ENCODE measurements at regions not wholly inside any gene's neighbourhood (a gene's known extent, or its start where the extent isn't known, plus 50 kb on each side); places are given as distances from the start of the nearest gene placed in this dataset.

- no peak overlapping the region for H3K9ac ChIP-seq (ENCODE audit: low read depth in 2 of 2, low read length in 2 of 2)
- DNase-seq: no peak
- no peak overlapping the region for H3K27ac ChIP-seq
- intact Hi-C loops (cut with DNase I): no loop called here
- no peak overlapping the region for H3K4me3 ChIP-seq
- H3K36me3 ChIP-seq: no peaks in the 10 kb centered on the region
- H3K4me1 ChIP-seq: no peaks in the 10 kb centered on the region
- H3K9me3 ChIP-seq: no peaks in the 10 kb centered on the region
- no peaks in the 10 kb centered on the region for H3K27me3 ChIP-seq
- TF ChIP-seq, protein P1, sequence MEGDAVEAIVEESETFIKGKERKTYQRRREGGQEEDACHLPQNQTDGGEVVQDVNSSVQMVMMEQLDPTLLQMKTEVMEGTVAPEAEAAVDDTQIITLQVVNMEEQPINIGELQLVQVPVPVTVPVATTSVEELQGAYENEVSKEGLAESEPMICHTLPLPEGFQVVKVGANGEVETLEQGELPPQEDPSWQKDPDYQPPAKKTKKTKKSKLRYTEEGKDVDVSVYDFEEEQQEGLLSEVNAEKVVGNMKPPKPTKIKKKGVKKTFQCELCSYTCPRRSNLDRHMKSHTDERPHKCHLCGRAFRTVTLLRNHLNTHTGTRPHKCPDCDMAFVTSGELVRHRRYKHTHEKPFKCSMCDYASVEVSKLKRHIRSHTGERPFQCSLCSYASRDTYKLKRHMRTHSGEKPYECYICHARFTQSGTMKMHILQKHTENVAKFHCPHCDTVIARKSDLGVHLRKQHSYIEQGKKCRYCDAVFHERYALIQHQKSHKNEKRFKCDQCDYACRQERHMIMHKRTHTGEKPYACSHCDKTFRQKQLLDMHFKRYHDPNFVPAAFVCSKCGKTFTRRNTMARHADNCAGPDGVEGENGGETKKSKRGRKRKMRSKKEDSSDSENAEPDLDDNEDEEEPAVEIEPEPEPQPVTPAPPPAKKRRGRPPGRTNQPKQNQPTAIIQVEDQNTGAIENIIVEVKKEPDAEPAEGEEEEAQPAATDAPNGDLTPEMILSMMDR (IDR thresholded peaks at IDR 0.05): no peak
Observed at GRCh38 chr12:90128526-90128925, 419.9 kb upstream of the ATP2B1 start.

GRCh38 chr12:90126125-90126524, 417.5 kb upstream of the ATP2B1 start:
- Histone ChIP-seq H3K27ac (no peak overlapping the region), H3K4me3 (no peak overlapping the region), H3K9me3 (no peaks in the 10 kb centered on the region), H3K27me3 (no peaks in the 10 kb centered on the region), H3K36me3 (no peaks in the 10 kb centered on the region), H3K9ac (ENCODE audit: low read depth in 2 of 2, low read length in 2 of 2) (no peak overlapping the region), H3K4me1 (no peaks in the 10 kb centered on the region)
- TF ChIP-seq, protein P1 (IDR thresholded peaks at IDR 0.05): no peak
- DNase-seq: no peak
- intact Hi-C loops (cut with DNase I): no loop called here

GRCh38 chr12:90124914-90125313, 416.3 kb upstream of the ATP2B1 start:
- no peaks in the 10 kb centered on the region for H3K27me3 ChIP-seq
- intact Hi-C loops (cut with DNase I): no loop called here
- no peaks in the 10 kb centered on the region for H3K36me3 ChIP-seq
- TF ChIP-seq, protein P1 (IDR thresholded peaks at IDR 0.05): no peak
- DNase-seq: no peak
- H3K9ac ChIP-seq (ENCODE audit: low read depth in 2 of 2, low read length in 2 of 2): no peak overlapping the region
- no peak overlapping the region for H3K4me3 ChIP-seq
- H3K4me1 ChIP-seq: no peaks in the 10 kb centered on the region
- H3K27ac ChIP-seq: no peak overlapping the region
- no peaks in the 10 kb centered on the region for H3K9me3 ChIP-seq

DNA sequence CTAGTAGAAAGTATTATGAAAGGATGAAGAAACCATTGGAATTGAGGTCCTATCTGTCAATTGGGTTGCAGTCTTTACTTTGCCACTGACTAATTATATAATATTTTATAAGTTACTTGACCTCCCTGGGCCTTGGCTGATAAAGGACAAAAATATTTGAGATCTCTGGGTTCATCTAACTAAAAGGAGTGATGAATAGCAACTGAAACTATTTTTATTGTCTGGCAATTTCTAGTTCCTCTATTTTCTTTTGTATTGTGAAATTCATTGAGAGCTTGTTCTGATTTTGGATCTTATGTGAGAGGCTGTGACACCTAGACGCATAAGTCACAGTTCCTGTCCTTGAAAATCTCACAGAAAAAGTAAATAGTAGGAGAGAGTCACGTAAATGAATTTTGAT, 415.7 kb upstream of the ATP2B1 start:
- H3K36me3 ChIP-seq: no peaks in the 10 kb centered on the region
- no peak overlapping the region for H3K27ac ChIP-seq
- no peaks in the 10 kb centered on the region for H3K4me1 ChIP-seq
- intact Hi-C loops (cut with DNase I): no loop called here
- TF ChIP-seq, protein P1 (IDR thresholded peaks at IDR 0.05): no peak
- H3K27me3 ChIP-seq: no peaks in the 10 kb centered on the region
- no peak overlapping the region for H3K9ac ChIP-seq (ENCODE audit: low read depth in 2 of 2, low read length in 2 of 2)
- no peak overlapping the region for H3K4me3 ChIP-seq
- no peak for DNase-seq
- H3K9me3 ChIP-seq: no peaks in the 10 kb centered on the region

DNA sequence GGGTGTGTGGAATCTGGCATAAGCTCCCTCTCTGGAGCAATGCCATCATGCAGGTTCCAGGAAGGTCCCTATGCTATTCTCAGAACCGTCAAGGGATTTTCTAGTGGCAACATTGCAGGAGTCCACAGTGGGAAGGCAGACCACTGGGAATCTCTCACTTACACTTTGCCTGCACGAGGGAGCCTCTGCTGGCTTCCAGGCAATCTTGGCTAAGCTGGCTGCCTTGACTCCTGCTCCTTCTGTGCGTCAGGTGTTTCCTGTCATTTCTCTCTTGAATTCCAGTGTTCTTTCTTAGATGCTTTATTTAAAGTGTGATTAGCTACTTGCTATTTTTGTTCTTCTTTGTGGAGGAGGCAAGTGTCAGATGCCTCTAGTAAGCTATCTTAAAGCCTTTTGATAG, 414.0 kb upstream of the ATP2B1 start:
- Histone ChIP-seq H3K9ac (ENCODE audit: low read depth in 2 of 2, low read length in 2 of 2) (no peak overlapping the region), H3K4me3 (no peak overlapping the region), H3K27me3 (no peaks in the 10 kb centered on the region), H3K9me3 (no peaks in the 10 kb centered on the region), H3K4me1 (no peaks in the 10 kb centered on the region), H3K27ac (no peak overlapping the region), H3K36me3 (no peaks in the 10 kb centered on the region)
- DNase-seq: no peak
- TF ChIP-seq, protein P1 (IDR thresholded peaks at IDR 0.05): no peak
- intact Hi-C loops (cut with DNase I): no loop called here

DNA sequence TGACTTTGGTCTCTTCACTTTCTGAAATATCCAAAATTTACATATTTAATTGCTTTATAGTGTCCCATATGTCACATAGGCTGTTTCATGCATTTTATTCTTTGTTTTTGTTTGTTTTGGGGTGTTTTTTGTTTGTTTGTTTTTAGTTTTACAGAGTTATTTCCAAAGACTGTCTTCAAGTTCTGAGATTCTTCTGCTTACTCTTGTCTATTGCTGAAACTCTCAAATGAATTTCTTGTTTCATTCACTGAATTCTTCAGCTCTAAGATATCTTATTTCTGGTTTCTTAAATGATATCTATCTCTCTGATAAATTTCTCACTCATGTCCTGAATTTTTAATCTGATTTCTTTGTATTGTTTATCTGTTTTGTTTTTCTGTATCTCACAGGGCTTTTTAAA, 412.0 kb upstream of the ATP2B1 start:
- DNase-seq: no peak
- H3K27ac ChIP-seq: no peak overlapping the region
- TF ChIP-seq, protein P1 (IDR thresholded peaks at IDR 0.05): no peak
- H3K27me3 ChIP-seq: no peaks in the 10 kb centered on the region
- no peak overlapping the region for H3K4me3 ChIP-seq
- no peaks in the 10 kb centered on the region for H3K9me3 ChIP-seq
- no peaks in the 10 kb centered on the region for H3K36me3 ChIP-seq
- intact Hi-C loops (cut with DNase I): no loop called here
- H3K9ac ChIP-seq (ENCODE audit: low read depth in 2 of 2, low read length in 2 of 2): no peak overlapping the region
- H3K4me1 ChIP-seq: no peaks in the 10 kb centered on the region

Measured in colonic mucosa (tissue), 4 donors.